ENCODE measurements at regions not wholly inside any gene's neighbourhood (a gene's known extent, or its start where the extent isn't known, plus 50 kb on each side); places are given as distances from the start of the nearest gene placed in this dataset.

DNA sequence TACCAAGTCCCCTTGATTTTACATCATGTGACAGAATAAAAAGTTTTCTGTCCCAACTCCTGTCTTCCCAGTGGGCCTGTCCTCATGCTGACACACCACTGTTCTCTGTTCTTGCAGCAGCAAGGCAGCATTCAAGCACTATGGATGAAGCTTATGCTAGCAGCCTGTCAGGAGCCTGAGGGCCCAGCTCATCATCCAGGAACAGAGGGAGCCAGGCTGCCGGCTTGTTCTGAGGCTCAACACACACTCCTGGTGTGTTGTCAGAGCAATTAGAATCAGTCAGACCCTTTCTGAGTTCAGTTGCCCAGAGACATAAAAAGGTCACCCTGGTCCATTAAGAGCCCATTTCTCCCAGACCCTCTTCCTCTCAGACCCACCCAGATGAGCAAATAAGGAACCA is 282.9 kb downstream of the SEC16B start:
- H3K27ac Mint-ChIP-seq: no peak overlapping the region
- H2AFZ ChIP-seq (ENCODE audit: insufficient read depth, low read depth, low read length, poor library complexity, severe bottlenecking): no peak overlapping the region
- ATAC-seq (ENCODE audit: low read depth): no peak
- no peaks in the 10 kb centered on the region for H4K20me1 ChIP-seq (ENCODE audit: control insufficient read depth, insufficient read depth, low read length, poor library complexity, severe bottlenecking)
- intact Hi-C loops (cut with micrococcal nuclease): no loop called here
- 33% methylated on average over 1 of the region's 1 CpG for WGBS (ENCODE audit: insufficient coverage)
- DNase-seq: no peak
- H3K4me1 Mint-ChIP-seq: no peaks in the 10 kb centered on the region
- no peaks in the 10 kb centered on the region for H3K36me3 ChIP-seq (replicated peaks in 1 of 2; ENCODE audit: control extremely low read depth in 1 of 2, control insufficient read depth in 1 of 2, extremely low read depth in 1 of 2, insufficient read depth in 2 of 2, low read length in 1 of 2)
- H3K79me2 ChIP-seq (ENCODE audit: control insufficient read depth, insufficient read depth, low read length): no peaks in the 10 kb centered on the region
- H3K4me1 ChIP-seq (ENCODE audit: control insufficient read depth in 2 of 2, insufficient read depth in 2 of 2, low read length in 2 of 2): no peaks in the 10 kb centered on the region
- peaks cover 3% of the 10 kb centered on the region for H3K27me3 Mint-ChIP-seq
- H3K27ac ChIP-seq (ENCODE audit: low read length in 2 of 2): no peak overlapping the region
- no peak overlapping the region for H3K4me3 ChIP-seq (ENCODE audit: control extremely low read depth in 1 of 5, extremely low read depth in 1 of 5, insufficient read depth in 1 of 5, low read depth in 2 of 5, low read length in 4 of 5)
- CTCF ChIA-PET: no interaction called here
- H3K9me3 ChIP-seq (ENCODE audit: control extremely low read depth in 1 of 3, control insufficient read depth in 2 of 3, insufficient read depth in 1 of 3, low read length in 2 of 3): no peaks in the 10 kb centered on the region
- H3K9me3 Mint-ChIP-seq (ENCODE audit: insufficient read depth): no peaks in the 10 kb centered on the region
- POLR2A ChIA-PET: no interaction called here
- H3K9ac ChIP-seq (ENCODE audit: low read length): no peak overlapping the region
- no peak overlapping the region for H3K4me2 ChIP-seq (replicated peaks; ENCODE audit: low read depth, low read length, poor library complexity, severe bottlenecking)
- no peaks in the 10 kb centered on the region for H3K27me3 ChIP-seq (replicated peaks in 1 of 4; ENCODE audit: control extremely low read depth in 1 of 4, control insufficient read depth in 3 of 4, insufficient read depth in 4 of 4, low read length in 3 of 4)
- no peak overlapping the region for H3K4me3 Mint-ChIP-seq
- TF ChIP-seq, protein P1, sequence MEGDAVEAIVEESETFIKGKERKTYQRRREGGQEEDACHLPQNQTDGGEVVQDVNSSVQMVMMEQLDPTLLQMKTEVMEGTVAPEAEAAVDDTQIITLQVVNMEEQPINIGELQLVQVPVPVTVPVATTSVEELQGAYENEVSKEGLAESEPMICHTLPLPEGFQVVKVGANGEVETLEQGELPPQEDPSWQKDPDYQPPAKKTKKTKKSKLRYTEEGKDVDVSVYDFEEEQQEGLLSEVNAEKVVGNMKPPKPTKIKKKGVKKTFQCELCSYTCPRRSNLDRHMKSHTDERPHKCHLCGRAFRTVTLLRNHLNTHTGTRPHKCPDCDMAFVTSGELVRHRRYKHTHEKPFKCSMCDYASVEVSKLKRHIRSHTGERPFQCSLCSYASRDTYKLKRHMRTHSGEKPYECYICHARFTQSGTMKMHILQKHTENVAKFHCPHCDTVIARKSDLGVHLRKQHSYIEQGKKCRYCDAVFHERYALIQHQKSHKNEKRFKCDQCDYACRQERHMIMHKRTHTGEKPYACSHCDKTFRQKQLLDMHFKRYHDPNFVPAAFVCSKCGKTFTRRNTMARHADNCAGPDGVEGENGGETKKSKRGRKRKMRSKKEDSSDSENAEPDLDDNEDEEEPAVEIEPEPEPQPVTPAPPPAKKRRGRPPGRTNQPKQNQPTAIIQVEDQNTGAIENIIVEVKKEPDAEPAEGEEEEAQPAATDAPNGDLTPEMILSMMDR (IDR thresholded peaks at IDR 0.05): no peak
- no peak for TF ChIP-seq EZH2 (IDR thresholded peaks at IDR 0.05; ENCODE audit: borderline replicate concordance, insufficient read depth, low read depth, low read length, poor library complexity, severe bottlenecking)

DNA sequence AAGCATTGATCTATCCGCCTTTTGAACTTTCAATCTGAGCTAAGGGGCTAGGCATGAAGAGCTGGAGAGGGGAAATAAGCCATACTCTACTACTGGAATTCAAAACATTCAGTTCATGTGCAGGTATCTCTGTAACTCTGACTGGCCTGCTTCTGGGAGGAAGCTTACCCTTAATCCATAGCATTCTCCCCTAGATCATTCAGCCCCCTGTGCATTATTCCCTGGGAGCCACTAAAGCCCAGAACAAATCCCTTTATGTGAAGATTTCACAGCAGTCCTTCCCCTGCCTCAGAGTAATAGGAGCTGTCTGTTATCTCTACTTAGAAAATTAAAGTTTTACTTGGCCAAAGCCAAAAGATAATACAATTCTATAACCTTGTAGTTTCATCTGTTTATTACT is 300.7 kb downstream of the SEC16B start:
- TF ChIP-seq, protein P1 (IDR thresholded peaks at IDR 0.05): no peak
- TF ChIP-seq EZH2 (IDR thresholded peaks at IDR 0.05; ENCODE audit: borderline replicate concordance, insufficient read depth, low read depth, low read length, poor library complexity, severe bottlenecking): no peak
- no peaks in the 10 kb centered on the region for H3K9me3 ChIP-seq (ENCODE audit: control extremely low read depth in 1 of 3, control insufficient read depth in 2 of 3, insufficient read depth in 1 of 3, low read length in 2 of 3)
- H2AFZ ChIP-seq (ENCODE audit: insufficient read depth, low read depth, low read length, poor library complexity, severe bottlenecking): no peak overlapping the region
- H4K20me1 ChIP-seq (ENCODE audit: control insufficient read depth, insufficient read depth, low read length, poor library complexity, severe bottlenecking): no peaks in the 10 kb centered on the region
- H3K9me3 Mint-ChIP-seq (ENCODE audit: insufficient read depth): peaks cover 3% of the 10 kb centered on the region
- no peaks in the 10 kb centered on the region for H3K36me3 ChIP-seq (replicated peaks in 1 of 2; ENCODE audit: control extremely low read depth in 1 of 2, control insufficient read depth in 1 of 2, extremely low read depth in 1 of 2, insufficient read depth in 2 of 2, low read length in 1 of 2)
- H3K4me1 ChIP-seq (ENCODE audit: control insufficient read depth in 2 of 2, insufficient read depth in 2 of 2, low read length in 2 of 2): no peaks in the 10 kb centered on the region
- H3K79me2 ChIP-seq (ENCODE audit: control insufficient read depth, insufficient read depth, low read length): no peaks in the 10 kb centered on the region
- ChIA-PET CTCF (no interaction called here), POLR2A (no interaction called here)
- ATAC-seq (ENCODE audit: low read depth): no peak
- no peak overlapping the region for H3K9ac ChIP-seq (ENCODE audit: low read length)
- no CpG with 5 or more reads among the region's 1 CpG for WGBS (ENCODE audit: insufficient coverage)
- no peak for DNase-seq
- no peak overlapping the region for H3K27ac ChIP-seq (ENCODE audit: low read length in 2 of 2)
- H3K4me3 ChIP-seq (ENCODE audit: control extremely low read depth in 1 of 5, extremely low read depth in 1 of 5, insufficient read depth in 1 of 5, low read depth in 2 of 5, low read length in 4 of 5): no peak overlapping the region
- H3K27me3 ChIP-seq (replicated peaks in 1 of 4; ENCODE audit: control extremely low read depth in 1 of 4, control insufficient read depth in 3 of 4, insufficient read depth in 4 of 4, low read length in 3 of 4): no peaks in the 10 kb centered on the region
- H3K4me2 ChIP-seq (replicated peaks; ENCODE audit: low read depth, low read length, poor library complexity, severe bottlenecking): no peak overlapping the region
- H3K4me3 Mint-ChIP-seq: no peak overlapping the region
- no peak overlapping the region for H3K27ac Mint-ChIP-seq
- H3K4me1 Mint-ChIP-seq: no peaks in the 10 kb centered on the region
- H3K27me3 Mint-ChIP-seq: no peaks in the 10 kb centered on the region
- intact Hi-C loops (cut with micrococcal nuclease): no loop called here

Measured in B cell (primary cell).